Upper lobe of left lung (tissue), 6 donors: ENCODE measurements at regions not wholly inside any gene's neighbourhood (a gene's known extent, or its start where the extent isn't known, plus 50 kb on each side); places are given as distances from the start of the nearest gene placed in this dataset.

ENCODE experiments used
- ATAC-seq, 2 donors: fragments of 200-7000 bp; cut with Tn5 transposase; one replicate each; pipeline ENCODE4 v1.9.1; 2022; ENCODE audit warnings: mild to moderate bottlenecking in 2 of 2, moderate library complexity in 2 of 2; ENCODE audit not compliant: low FRiP score in 2 of 2
- DNase-seq, 2 donors: peaks; one replicate each; pipeline ENCODE4 v3.0.0-alpha.2; 2019 to 2020
- H3K27ac ChIP-seq, 4 donors: fragments of 200-600 bp; sonication (generic); one replicate each; pipeline ENCODE4 v1.5.1; 2016 to 2019
- H3K27me3 ChIP-seq, 4 donors: fragments of 200-600 bp; sonication (generic); one replicate each; pipeline ENCODE4 v1.5.1; 2017 to 2019
- H3K36me3 ChIP-seq, 4 donors: fragments of 200-600 bp; sonication (generic); one replicate each; pipeline ENCODE4 v1.5.1; 2016 to 2019
- H3K4me1 ChIP-seq, 4 donors: fragments of 200-600 bp; sonication (generic); one replicate each; pipeline ENCODE4 v1.5.1; 2018 to 2019
- H3K4me3 ChIP-seq, 4 donors: fragments of 200-600 bp; sonication (generic); one replicate each; pipeline ENCODE4 v1.5.1; 2017 to 2019; ENCODE audit warnings: mild to moderate bottlenecking in 2 of 4, moderate library complexity in 1 of 4
- H3K9me3 ChIP-seq, 4 donors: fragments of 200-600 bp; sonication (generic); one replicate each; pipeline ENCODE4 v1.5.1; 2018 to 2019
- EP300 ChIP-seq, 4 donors: sonication (generic); formaldehyde crosslinking; IDR thresholded peaks; one replicate each; pipeline ENCODE4 v1.5.1; 2017; ENCODE audit warnings: antibody characterized with exemption in 4 of 4, control low read depth in 2 of 4
- POLR2A ChIP-seq, 4 donors: fragments of 450-650 bp; IDR thresholded peaks; one replicate each; pipeline ENCODE4 v1.5.1; 2016 to 2017; ENCODE audit warnings: antibody characterized with exemption in 4 of 4, mild to moderate bottlenecking in 2 of 4
- POLR2AphosphoS5 ChIP-seq, 2 donors: sonication (generic); formaldehyde crosslinking; IDR thresholded peaks; one replicate each; pipeline ENCODE4 v1.5.1; 2017; ENCODE audit warnings: antibody characterized with exemption in 2 of 2
- WGBS, 2 donors: methylation state at CpG; one replicate each; pipeline ENCODE4 v1.1.5; 2017 to 2018; 5-methylcytosine and 5-hydroxymethylcytosine counted together
- TF ChIP-seq, protein P1 (sequence below), 6 experiments: fragments of 450-650 bp in 4 of 6; fragments of 200-600 bp in 2 of 6; sonication (generic) in 2 of 6; IDR thresholded peaks; one replicate each; pipeline ENCODE4 v1.5.1; 2016 to 2019; ENCODE audit warnings: antibody characterized with exemption in 6 of 6
- donor health status: DM: no; HTN: no; CAD: no; lungs with moderate emphysema.
- donor health status: DM: no; HTN: yes; CAD: no; lungs with severe emphysema.

- ATAC-seq, result no peak
- no peak for TF ChIP-seq EP300 (IDR thresholded peaks at IDR 0.05)
- TF ChIP-seq POLR2A (IDR thresholded peaks at IDR 0.05), result no peak
- WGBS, 2 donors, result 84 to 85% methylated on average over 5 of the region's 5 CpGs
- Histone ChIP-seq H3K36me3 (no peaks in the 10 kb centered on the region), H3K9me3 (no peaks in the 10 kb centered on the region), H3K27ac (no peak overlapping the region), H3K27me3 (no peaks in the 10 kb centered on the region), H3K4me3 (no peak overlapping the region), H3K4me1 (no peaks in the 10 kb centered on the region)
- DNase-seq, result no peak
Measured at GRCh38 chr2:106735807-106736206, 150.2 kb downstream of the ST6GAL2 start.

GRCh38 chr2:106736221-106736620 is 149.7 kb downstream of the ST6GAL2 start:
- WGBS, 2 donors, result 78 to 85% methylated on average over 2 of the region's 2 CpGs
- no peak for DNase-seq
- no peaks in the 10 kb centered on the region for H3K4me1 ChIP-seq
- H3K27ac ChIP-seq, result no peak overlapping the region
- no peaks in the 10 kb centered on the region for H3K9me3 ChIP-seq
- no peak overlapping the region for H3K4me3 ChIP-seq
- no peak for TF ChIP-seq POLR2A (IDR thresholded peaks at IDR 0.05)
- TF ChIP-seq, protein P1, sequence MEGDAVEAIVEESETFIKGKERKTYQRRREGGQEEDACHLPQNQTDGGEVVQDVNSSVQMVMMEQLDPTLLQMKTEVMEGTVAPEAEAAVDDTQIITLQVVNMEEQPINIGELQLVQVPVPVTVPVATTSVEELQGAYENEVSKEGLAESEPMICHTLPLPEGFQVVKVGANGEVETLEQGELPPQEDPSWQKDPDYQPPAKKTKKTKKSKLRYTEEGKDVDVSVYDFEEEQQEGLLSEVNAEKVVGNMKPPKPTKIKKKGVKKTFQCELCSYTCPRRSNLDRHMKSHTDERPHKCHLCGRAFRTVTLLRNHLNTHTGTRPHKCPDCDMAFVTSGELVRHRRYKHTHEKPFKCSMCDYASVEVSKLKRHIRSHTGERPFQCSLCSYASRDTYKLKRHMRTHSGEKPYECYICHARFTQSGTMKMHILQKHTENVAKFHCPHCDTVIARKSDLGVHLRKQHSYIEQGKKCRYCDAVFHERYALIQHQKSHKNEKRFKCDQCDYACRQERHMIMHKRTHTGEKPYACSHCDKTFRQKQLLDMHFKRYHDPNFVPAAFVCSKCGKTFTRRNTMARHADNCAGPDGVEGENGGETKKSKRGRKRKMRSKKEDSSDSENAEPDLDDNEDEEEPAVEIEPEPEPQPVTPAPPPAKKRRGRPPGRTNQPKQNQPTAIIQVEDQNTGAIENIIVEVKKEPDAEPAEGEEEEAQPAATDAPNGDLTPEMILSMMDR (IDR thresholded peaks at IDR 0.05), result no peak
- TF ChIP-seq EP300 (IDR thresholded peaks at IDR 0.05), result no peak
- TF ChIP-seq POLR2AphosphoS5 (IDR thresholded peaks at IDR 0.05), result no peak
- H3K27me3 ChIP-seq, result no peaks in the 10 kb centered on the region
- H3K36me3 ChIP-seq, result no peaks in the 10 kb centered on the region
- ATAC-seq, result no peak

GRCh38 chr2:106745468-106745867 is 140.5 kb downstream of the ST6GAL2 start:
- Histone ChIP-seq H3K4me3 (no peak overlapping the region), H3K27me3 (no peaks in the 10 kb centered on the region), H3K27ac (no peak overlapping the region), H3K9me3 (no peaks in the 10 kb centered on the region), H3K36me3 (no peaks in the 10 kb centered on the region), H3K4me1 (no peaks in the 10 kb centered on the region)
- 5 to 13% methylated on average over 5 of the region's 5 CpGs for WGBS, 2 donors
- TF ChIP-seq, protein P1 (IDR thresholded peaks at IDR 0.05), result no peak
- TF ChIP-seq EP300 (IDR thresholded peaks at IDR 0.05), result no peak
- TF ChIP-seq POLR2AphosphoS5 (IDR thresholded peaks at IDR 0.05), result no peak
- ATAC-seq (no peak), DNase-seq (no peak)

DNA sequence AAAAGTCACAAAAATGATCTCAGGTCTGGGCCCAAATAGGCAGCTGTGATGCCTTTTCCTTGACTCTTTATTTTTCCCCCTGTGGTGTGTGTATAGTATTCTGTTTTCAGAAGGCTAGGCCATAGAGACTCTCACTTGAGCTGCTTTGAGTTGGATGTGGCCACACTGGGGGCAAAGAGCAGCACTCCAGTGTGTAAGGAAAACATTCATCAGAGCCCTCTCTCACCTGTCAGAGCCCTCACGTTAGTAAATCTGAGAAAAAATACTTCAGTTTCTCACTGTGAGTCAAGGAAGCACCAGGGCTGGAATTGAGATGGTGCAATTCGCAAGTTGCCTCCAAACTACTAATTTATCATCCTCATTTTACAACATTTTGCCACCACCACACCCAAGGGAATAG is 136.1 kb downstream of the ST6GAL2 start:
- DNase-seq, result no peak
- Histone ChIP-seq H3K36me3 (no peaks in the 10 kb centered on the region), H3K27me3 (no peaks in the 10 kb centered on the region), H3K4me1 (no peaks in the 10 kb centered on the region), H3K9me3 (no peaks in the 10 kb centered on the region), H3K4me3 (no peak overlapping the region), H3K27ac (no peak overlapping the region)
- 54 to 56% methylated on average over 2 of the region's 2 CpGs for WGBS, 2 donors
- TF ChIP-seq, protein P1 (IDR thresholded peaks at IDR 0.05), result no peak
- TF ChIP-seq POLR2A (IDR thresholded peaks at IDR 0.05) (no peak), POLR2AphosphoS5 (IDR thresholded peaks at IDR 0.05) (no peak), EP300 (IDR thresholded peaks at IDR 0.05) (no peak)
- no peak for ATAC-seq
